ENCODE measurements at regions not wholly inside any gene's neighbourhood (a gene's known extent, or its start where the extent isn't known, plus 50 kb on each side); places are given as distances from the start of the nearest gene placed in this dataset.
"Not testable (repeated sequence)": the region's sequence is repeated elsewhere in the genome, so short reads cannot be mapped to it uniquely, and the experiment has no call there.

GRCh38 chr4:126761947-126762662 lies 870.7 kb upstream of the INTU start:
- Histone ChIP-seq H3K36me3 (ENCODE audit: insufficient read depth, low read length) (no peaks in the 10 kb centered on the region), H3K4me1 (ENCODE audit: insufficient read depth, low read length) (no peaks in the 10 kb centered on the region), H3K9me3 (ENCODE audit: control insufficient read depth, insufficient read depth, low read length) (no peaks in the 10 kb centered on the region), H3K9ac (ENCODE audit: low read depth, low read length) (no peak overlapping the region)

DNA sequence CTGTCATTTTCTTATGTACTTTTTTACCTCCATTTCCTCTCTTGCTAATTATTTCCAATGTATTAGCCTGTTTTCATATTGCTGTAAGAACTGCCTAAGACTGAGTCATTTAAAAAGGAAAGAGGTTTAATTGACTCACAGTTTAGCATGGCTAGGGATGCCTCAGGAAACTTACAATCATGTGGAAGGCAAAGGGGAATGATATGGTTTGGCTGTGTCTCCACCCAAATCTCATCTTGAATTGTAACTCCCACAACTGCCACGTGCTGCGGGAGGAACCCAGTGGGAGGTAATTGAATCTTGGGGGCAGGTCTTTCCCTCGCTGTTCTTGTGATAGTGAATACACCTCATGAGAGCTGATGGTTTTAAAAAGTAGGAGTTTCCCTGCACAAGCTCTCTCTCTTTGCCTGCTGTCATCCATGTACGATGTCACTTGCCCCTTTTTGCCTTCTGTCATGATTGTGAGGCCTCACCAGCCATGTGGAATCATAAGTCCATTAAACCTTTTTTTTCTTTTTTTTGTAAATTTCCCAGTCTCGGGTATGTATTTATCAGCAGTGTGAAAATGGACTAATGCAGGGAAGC lies 870.0 kb upstream of the INTU start:
- no peaks in the 10 kb centered on the region for H3K9me3 ChIP-seq (ENCODE audit: control insufficient read depth, insufficient read depth, low read length)
- H3K4me1 ChIP-seq (ENCODE audit: insufficient read depth, low read length) = no peaks in the 10 kb centered on the region
- no peaks in the 10 kb centered on the region for H3K36me3 ChIP-seq (ENCODE audit: insufficient read depth, low read length)
- H3K9ac ChIP-seq (ENCODE audit: low read depth, low read length) = no peak overlapping the region

DNA sequence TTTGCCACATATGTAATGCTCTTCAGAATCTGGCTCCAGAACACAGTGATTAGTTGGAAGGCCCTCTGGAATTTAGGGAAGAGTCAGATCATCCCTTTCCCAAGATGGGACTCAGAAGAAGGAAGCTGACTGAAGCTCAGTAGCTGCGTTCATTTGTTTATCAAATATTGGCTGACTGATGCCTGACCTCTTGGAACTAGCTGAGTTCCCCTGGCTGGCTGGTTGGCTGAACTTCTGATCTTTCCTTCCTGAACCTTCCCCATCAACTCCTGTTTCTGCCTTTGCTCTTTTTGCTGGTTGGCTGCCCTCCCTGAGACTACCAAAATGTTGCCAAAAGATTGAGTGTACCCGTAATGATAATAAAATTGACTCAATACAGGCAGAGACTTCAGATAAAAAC lies 866.5 kb upstream of the INTU start:
- Histone ChIP-seq H3K36me3 (ENCODE audit: insufficient read depth, low read length) (no peaks in the 10 kb centered on the region), H3K4me1 (ENCODE audit: insufficient read depth, low read length) (no peaks in the 10 kb centered on the region), H3K9me3 (ENCODE audit: control insufficient read depth, insufficient read depth, low read length) (no peaks in the 10 kb centered on the region), H3K9ac (ENCODE audit: low read depth, low read length) (no peak overlapping the region)

DNA sequence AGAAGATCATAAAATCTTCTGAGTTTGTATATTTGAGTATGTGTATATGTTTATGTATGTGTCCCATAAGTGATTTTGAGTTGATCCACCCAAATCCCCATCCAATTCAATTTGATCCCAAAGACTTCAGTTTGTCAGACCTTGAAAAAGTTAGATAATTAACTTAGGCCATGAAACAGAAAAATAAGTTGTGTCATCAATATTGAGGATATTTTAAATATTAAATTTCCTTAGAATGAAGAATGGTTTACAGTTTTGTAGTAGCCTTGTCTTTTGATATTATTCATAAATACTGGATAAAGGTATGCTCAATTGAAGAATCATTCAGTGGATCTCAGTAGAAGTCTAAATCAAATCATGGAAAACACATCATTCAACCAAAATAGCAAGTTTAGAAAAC lies 864.4 kb upstream of the INTU start:
- no peak overlapping the region for H3K9ac ChIP-seq (ENCODE audit: low read depth, low read length)
- no peaks in the 10 kb centered on the region for H3K9me3 ChIP-seq (ENCODE audit: control insufficient read depth, insufficient read depth, low read length)
- H3K36me3 ChIP-seq (ENCODE audit: insufficient read depth, low read length) = no peaks in the 10 kb centered on the region
- H3K4me1 ChIP-seq (ENCODE audit: insufficient read depth, low read length) = peaks cover 3% of the 10 kb centered on the region; the same call in 1 of the 2 replicates

- not testable (repeated sequence) for H3K9me3 ChIP-seq (ENCODE audit: control insufficient read depth, insufficient read depth, low read length); H3K4me1 ChIP-seq (ENCODE audit: insufficient read depth, low read length); H3K9ac ChIP-seq (ENCODE audit: low read depth, low read length); H3K36me3 ChIP-seq (ENCODE audit: insufficient read depth, low read length)
These were observed 861.8 kb upstream of the INTU start for GRCh38 chr4:126770811-126771553.

- not testable (repeated sequence) for H3K9me3 ChIP-seq (ENCODE audit: control insufficient read depth, insufficient read depth, low read length); H3K9ac ChIP-seq (ENCODE audit: low read depth, low read length); H3K36me3 ChIP-seq (ENCODE audit: insufficient read depth, low read length)
- peaks cover 12% of the 10 kb centered on the region; the same call in 1 of the 2 replicates for H3K4me1 ChIP-seq (ENCODE audit: insufficient read depth, low read length)
These were observed 861.1 kb upstream of the INTU start for GRCh38 chr4:126771618-126772017.

DNA sequence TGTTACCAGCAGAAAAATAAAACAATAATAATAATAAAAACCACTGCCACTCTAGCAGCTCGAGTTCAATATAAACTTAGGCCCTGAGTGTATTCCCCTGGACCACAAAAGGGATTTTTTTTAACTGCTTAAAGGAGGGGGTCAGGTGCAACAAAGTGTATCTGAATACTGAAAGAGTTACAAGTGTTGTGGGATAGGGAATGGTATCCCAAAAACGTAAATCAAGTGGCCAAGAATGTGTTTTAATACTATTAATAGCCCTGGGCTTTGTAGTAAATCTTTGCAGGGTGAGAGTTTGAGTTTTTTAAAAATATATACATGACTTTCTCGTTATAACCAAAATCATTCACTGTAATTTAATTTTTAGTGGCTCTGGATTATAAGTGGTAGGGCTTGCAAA lies 860.1 kb upstream of the INTU start:
- no peaks in the 10 kb centered on the region for H3K36me3 ChIP-seq (ENCODE audit: insufficient read depth, low read length)
- no peaks in the 10 kb centered on the region for H3K9me3 ChIP-seq (ENCODE audit: control insufficient read depth, insufficient read depth, low read length)
- peaks cover 15% of the 10 kb centered on the region; the same call in 1 of the 2 replicates for H3K4me1 ChIP-seq (ENCODE audit: insufficient read depth, low read length)
- H3K9ac ChIP-seq (ENCODE audit: low read depth, low read length) = no peak overlapping the region

DNA sequence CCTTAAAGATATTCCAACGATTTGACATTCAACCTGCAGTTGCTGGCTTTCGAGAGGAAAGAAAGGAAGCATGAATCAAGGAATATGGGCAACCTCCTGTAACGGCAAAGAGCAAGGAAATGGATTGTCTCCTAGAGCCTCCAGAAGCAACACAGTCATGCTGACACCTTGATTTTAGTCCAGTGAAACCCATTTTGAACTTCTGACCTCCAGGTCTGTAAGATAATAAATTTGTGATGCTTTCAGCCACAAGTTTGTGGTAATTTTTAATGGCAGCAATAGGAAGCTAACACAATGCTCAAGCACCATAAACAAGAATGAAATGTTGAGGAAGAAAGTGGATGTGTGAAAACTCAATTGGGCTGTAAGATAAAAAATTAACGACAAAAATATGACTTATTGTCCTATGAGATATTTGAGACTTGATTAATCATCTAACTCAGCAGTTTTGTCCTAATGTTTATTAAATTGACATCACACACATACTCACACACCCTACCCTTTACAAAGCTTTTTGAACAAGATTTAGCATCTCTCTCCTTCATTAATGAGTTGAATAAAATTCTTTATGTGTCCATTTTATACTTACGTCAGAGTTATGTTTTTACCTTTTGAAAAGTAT lies 857.2 kb upstream of the INTU start:
- no peaks in the 10 kb centered on the region for H3K36me3 ChIP-seq (ENCODE audit: insufficient read depth, low read length)
- H3K9ac ChIP-seq (ENCODE audit: low read depth, low read length) = no peak overlapping the region
- peaks cover 25% of the 10 kb centered on the region; the same call in 1 of the 2 replicates for H3K4me1 ChIP-seq (ENCODE audit: insufficient read depth, low read length)
- no peaks in the 10 kb centered on the region for H3K9me3 ChIP-seq (ENCODE audit: control insufficient read depth, insufficient read depth, low read length)

DNA sequence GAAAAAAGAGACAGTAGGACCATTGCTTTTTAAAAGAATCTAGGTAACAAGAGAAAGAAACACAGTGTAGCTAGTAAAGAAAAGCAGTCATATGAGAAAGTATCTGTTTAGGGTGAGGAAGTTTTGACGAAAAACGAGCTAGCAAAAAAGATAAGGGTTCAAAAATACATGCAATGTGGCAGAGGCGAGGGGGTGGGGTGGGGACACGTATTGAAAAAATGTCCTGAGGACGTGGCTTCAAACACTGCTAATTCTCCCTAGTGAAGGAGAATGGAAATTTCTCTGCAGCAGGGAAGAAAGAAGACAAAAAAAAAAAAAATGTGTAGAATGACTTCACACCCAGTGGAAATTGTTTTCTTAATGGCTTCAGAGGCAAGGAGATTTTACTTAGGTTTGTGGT lies 856.4 kb upstream of the INTU start:
- H3K9ac ChIP-seq (ENCODE audit: low read depth, low read length) = no peak overlapping the region
- H3K36me3 ChIP-seq (ENCODE audit: insufficient read depth, low read length) = no peaks in the 10 kb centered on the region
- H3K4me1 ChIP-seq (ENCODE audit: insufficient read depth, low read length) = peaks cover 25% of the 10 kb centered on the region; the same call in 1 of the 2 replicates
- H3K9me3 ChIP-seq (ENCODE audit: control insufficient read depth, insufficient read depth, low read length) = no peaks in the 10 kb centered on the region

GRCh38 chr4:126777649-126778048 lies 855.1 kb upstream of the INTU start:
- Histone ChIP-seq H3K36me3 (ENCODE audit: insufficient read depth, low read length) (no peaks in the 10 kb centered on the region), H3K4me1 (ENCODE audit: insufficient read depth, low read length) (peaks cover 23% of the 10 kb centered on the region; the same call in 1 of the 2 replicates), H3K9me3 (ENCODE audit: control insufficient read depth, insufficient read depth, low read length) (no peaks in the 10 kb centered on the region), H3K9ac (ENCODE audit: low read depth, low read length) (no peak overlapping the region)

- Histone ChIP-seq H3K9ac (ENCODE audit: low read depth, low read length) (no peak overlapping the region), H3K9me3 (ENCODE audit: control insufficient read depth, insufficient read depth, low read length) (no peaks in the 10 kb centered on the region), H3K36me3 (ENCODE audit: insufficient read depth, low read length) (no peaks in the 10 kb centered on the region), H3K4me1 (ENCODE audit: insufficient read depth, low read length) (peaks cover 22% of the 10 kb centered on the region; the same call in 1 of the 2 replicates)
These were observed 854.4 kb upstream of the INTU start for GRCh38 chr4:126778348-126778747.

- Histone ChIP-seq H3K4me1 (ENCODE audit: insufficient read depth, low read length) (peaks cover 22% of the 10 kb centered on the region; the same call in 1 of the 2 replicates), H3K9ac (ENCODE audit: low read depth, low read length) (no peak overlapping the region; the same call in 1 of the 2 replicates), H3K9me3 (ENCODE audit: control insufficient read depth, insufficient read depth, low read length) (no peaks in the 10 kb centered on the region), H3K36me3 (ENCODE audit: insufficient read depth, low read length) (no peaks in the 10 kb centered on the region)
These were observed 853.8 kb upstream of the INTU start for GRCh38 chr4:126779001-126779400.

DNA sequence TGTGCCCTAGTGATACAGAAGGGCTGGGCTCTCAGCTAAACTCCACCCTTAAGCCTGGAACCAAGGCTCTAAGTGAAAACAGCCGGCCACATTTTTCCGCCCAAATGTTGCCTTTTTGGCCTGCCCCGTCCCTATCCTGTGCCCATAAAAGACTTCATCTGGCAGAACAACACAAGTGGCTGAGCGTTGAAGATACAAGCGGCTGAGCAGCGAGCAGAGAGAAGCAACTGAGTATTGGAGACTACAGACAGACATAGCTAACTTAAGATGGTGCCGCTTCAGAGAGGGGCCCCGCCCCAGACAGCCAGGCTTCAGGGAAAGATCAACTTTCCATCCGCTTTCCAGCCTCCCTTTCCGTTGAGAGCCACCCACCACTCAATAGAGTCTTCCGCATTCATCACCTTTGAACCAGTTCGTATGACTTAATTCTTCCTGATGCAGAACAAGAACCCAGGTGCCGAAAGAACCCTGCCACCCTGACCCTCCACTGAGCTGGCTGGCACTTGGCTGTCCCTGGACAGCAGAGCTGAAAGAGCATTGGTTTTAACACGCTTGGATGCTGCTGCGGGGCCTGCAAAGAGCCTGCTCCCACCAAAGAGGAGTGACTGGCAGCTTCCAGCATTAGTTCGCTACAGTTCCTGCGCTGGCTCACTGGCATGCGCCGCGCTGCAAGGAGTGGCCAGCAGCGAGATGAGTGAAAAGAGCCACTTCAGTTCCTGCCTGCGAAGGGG lies 853.2 kb upstream of the INTU start:
- Histone ChIP-seq H3K9me3 (ENCODE audit: control insufficient read depth, insufficient read depth, low read length) (no peaks in the 10 kb centered on the region), H3K4me1 (ENCODE audit: insufficient read depth, low read length) (peaks cover 22% of the 10 kb centered on the region; the same call in 1 of the 2 replicates), H3K9ac (ENCODE audit: low read depth, low read length) (no peak overlapping the region; the same call in 1 of the 2 replicates), H3K36me3 (ENCODE audit: insufficient read depth, low read length) (no peaks in the 10 kb centered on the region)

- Histone ChIP-seq H3K9ac (ENCODE audit: low read depth, low read length) (no peak overlapping the region), H3K36me3 (ENCODE audit: insufficient read depth, low read length) (no peaks in the 10 kb centered on the region), H3K4me1 (ENCODE audit: insufficient read depth, low read length) (peaks cover 16% of the 10 kb centered on the region), H3K9me3 (ENCODE audit: control insufficient read depth, insufficient read depth, low read length) (no peaks in the 10 kb centered on the region)
These were observed 849.6 kb upstream of the INTU start for GRCh38 chr4:126783191-126783590.

All from ES-I3 (cell line).